SK-N-SH (cell line): ENCODE measurements at regions not wholly inside any gene's neighbourhood (a gene's known extent, or its start where the extent isn't known, plus 50 kb on each side); places are given as distances from the start of the nearest gene placed in this dataset.

ENCODE experiments used
- CTCF ChIP-seq: fragments of 200-600 bp; sonication (generic); IDR thresholded peaks from 2 replicates; pipeline ENCODE4 v1.6.1; 2017; ENCODE audit warnings: antibody characterized with exemption, mild to moderate bottlenecking, moderate library complexity
- FOSL2 ChIP-seq: IDR thresholded peaks from 2 replicates; pipeline ENCODE4 v1.4.0; 2012; ENCODE audit warnings: low read depth, mild to moderate bottlenecking, moderate library complexity, borderline replicate concordance
- GABPA ChIP-seq: IDR thresholded peaks from 2 replicates; pipeline ENCODE4 v1.4.0; 2012; ENCODE audit warnings: low read depth, mild to moderate bottlenecking
- IRF3 ChIP-seq: fragments of 150-350 bp; IDR thresholded peaks from 2 replicates; pipeline ENCODE4 v1.6.1; 2016; ENCODE audit warnings: mild to moderate bottlenecking, low read depth, low read length
- JUND ChIP-seq: IDR thresholded peaks from 2 replicates; pipeline ENCODE4 v1.4.0; 2012
- MEF2A ChIP-seq: IDR thresholded peaks from 2 replicates; pipeline ENCODE4 v1.4.0; 2012; ENCODE audit warnings: low read depth, borderline replicate concordance
- POLR2AphosphoS5 ChIP-seq: IDR thresholded peaks from 2 replicates; pipeline ENCODE4 v1.6.1; 2012; ENCODE audit warnings: low read depth, low read length

GRCh38 chr1:105608713-105609112 is 1447.8 kb upstream of the PRMT6 start:
- peak; percentile 63 for TF ChIP-seq CTCF
- no peak for TF ChIP-seq GABPA
- no peak for TF ChIP-seq FOSL2
- no peak for TF ChIP-seq MEF2A
- TF ChIP-seq POLR2AphosphoS5: no peak
- no peak for TF ChIP-seq IRF3
- TF ChIP-seq JUND: no peak
